Neural cell (in vitro differentiated cells): ENCODE measurements at regions not wholly inside any gene's neighbourhood (a gene's known extent, or its start where the extent isn't known, plus 50 kb on each side); places are given as distances from the start of the nearest gene placed in this dataset.

ENCODE experiments used
- EZH2 ChIP-seq: fragments of 200-600, 300-800 bp; shearing (Covaris generic), sonication (generic); IDR thresholded peaks from 2 replicates; pipeline ENCODE4 v1.6.1; 2014; ENCODE audit warnings: antibody characterized with exemption, low read length, borderline replicate concordance, mild to moderate bottlenecking; ENCODE audit not compliant: insufficient read depth, poor library complexity, severe bottlenecking
- POLR2AphosphoS5 ChIP-seq: IDR thresholded peaks from 2 replicates; pipeline ENCODE4 v1.6.1; 2012
- SMC3 ChIP-seq: fragments of 450-650 bp; conservative IDR thresholded peaks from 2 replicates; pipeline ENCODE4 v1.6.1; 2014; ENCODE audit warnings: antibody characterized with exemption, mild to moderate bottlenecking, moderate library complexity; ENCODE audit not compliant: poor library complexity
- TF ChIP-seq, protein P1 (sequence below): fragments of 450-650 bp; IDR thresholded peaks from 2 replicates; pipeline ENCODE4 v1.5.1; 2014; ENCODE audit warnings: antibody characterized with exemption, mild to moderate bottlenecking, moderate library complexity; ENCODE audit not compliant: poor library complexity, severe bottlenecking
- TF ChIP-seq, protein P2 (sequence below): IDR thresholded peaks from 2 replicates; pipeline ENCODE4 v1.6.1; 2012; ENCODE audit warnings: borderline replicate concordance

DNA sequence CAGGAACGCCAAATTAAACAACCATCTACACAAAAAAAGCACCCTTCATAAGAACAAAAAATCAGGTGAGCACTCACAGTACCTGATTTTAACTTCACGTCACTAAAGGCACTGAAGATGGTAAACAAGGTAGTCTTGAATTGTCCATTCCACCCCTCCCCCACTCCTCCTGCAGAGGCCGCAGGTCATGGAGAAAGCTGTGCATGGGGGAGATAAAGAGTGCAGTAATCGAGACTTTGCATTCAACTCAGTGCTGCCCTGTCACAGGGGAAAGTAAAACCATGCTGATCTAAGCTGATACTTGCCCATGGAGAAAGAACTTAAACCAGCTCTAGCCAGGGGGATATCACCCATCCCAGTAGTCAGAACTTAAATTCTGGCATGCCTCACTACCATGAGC, 61.4 kb upstream of the LRIF1 start:
- TF ChIP-seq, protein P1, sequence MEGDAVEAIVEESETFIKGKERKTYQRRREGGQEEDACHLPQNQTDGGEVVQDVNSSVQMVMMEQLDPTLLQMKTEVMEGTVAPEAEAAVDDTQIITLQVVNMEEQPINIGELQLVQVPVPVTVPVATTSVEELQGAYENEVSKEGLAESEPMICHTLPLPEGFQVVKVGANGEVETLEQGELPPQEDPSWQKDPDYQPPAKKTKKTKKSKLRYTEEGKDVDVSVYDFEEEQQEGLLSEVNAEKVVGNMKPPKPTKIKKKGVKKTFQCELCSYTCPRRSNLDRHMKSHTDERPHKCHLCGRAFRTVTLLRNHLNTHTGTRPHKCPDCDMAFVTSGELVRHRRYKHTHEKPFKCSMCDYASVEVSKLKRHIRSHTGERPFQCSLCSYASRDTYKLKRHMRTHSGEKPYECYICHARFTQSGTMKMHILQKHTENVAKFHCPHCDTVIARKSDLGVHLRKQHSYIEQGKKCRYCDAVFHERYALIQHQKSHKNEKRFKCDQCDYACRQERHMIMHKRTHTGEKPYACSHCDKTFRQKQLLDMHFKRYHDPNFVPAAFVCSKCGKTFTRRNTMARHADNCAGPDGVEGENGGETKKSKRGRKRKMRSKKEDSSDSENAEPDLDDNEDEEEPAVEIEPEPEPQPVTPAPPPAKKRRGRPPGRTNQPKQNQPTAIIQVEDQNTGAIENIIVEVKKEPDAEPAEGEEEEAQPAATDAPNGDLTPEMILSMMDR, result no peak
- no peak for TF ChIP-seq SMC3
- TF ChIP-seq, protein P2, sequence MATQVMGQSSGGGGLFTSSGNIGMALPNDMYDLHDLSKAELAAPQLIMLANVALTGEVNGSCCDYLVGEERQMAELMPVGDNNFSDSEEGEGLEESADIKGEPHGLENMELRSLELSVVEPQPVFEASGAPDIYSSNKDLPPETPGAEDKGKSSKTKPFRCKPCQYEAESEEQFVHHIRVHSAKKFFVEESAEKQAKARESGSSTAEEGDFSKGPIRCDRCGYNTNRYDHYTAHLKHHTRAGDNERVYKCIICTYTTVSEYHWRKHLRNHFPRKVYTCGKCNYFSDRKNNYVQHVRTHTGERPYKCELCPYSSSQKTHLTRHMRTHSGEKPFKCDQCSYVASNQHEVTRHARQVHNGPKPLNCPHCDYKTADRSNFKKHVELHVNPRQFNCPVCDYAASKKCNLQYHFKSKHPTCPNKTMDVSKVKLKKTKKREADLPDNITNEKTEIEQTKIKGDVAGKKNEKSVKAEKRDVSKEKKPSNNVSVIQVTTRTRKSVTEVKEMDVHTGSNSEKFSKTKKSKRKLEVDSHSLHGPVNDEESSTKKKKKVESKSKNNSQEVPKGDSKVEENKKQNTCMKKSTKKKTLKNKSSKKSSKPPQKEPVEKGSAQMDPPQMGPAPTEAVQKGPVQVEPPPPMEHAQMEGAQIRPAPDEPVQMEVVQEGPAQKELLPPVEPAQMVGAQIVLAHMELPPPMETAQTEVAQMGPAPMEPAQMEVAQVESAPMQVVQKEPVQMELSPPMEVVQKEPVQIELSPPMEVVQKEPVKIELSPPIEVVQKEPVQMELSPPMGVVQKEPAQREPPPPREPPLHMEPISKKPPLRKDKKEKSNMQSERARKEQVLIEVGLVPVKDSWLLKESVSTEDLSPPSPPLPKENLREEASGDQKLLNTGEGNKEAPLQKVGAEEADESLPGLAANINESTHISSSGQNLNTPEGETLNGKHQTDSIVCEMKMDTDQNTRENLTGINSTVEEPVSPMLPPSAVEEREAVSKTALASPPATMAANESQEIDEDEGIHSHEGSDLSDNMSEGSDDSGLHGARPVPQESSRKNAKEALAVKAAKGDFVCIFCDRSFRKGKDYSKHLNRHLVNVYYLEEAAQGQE, result no peak
- no peak for TF ChIP-seq EZH2
- no peak for TF ChIP-seq POLR2AphosphoS5
